ENCODE measurements at regions not wholly inside any gene's neighbourhood (a gene's known extent, or its start where the extent isn't known, plus 50 kb on each side); places are given as distances from the start of the nearest gene placed in this dataset.

GRCh38 chr4:23166407-23166806 is 473.7 kb downstream of the GBA3 start:
- Histone ChIP-seq H3K27ac (no peak overlapping the region), H3K36me3 (no peaks in the 10 kb centered on the region), H3K27me3 (no peaks in the 10 kb centered on the region), H3K9me3 (no peaks in the 10 kb centered on the region), H3K4me3 (no peak overlapping the region), H3K4me1 (peaks cover 0 to 3% (median 0%) of the 10 kb centered on the region in 4 donors)
- no peak for TF ChIP-seq POLR2A (IDR thresholded peaks at IDR 0.05)
- no peak for TF ChIP-seq EP300 (IDR thresholded peaks at IDR 0.05)
- TF ChIP-seq CTCF (IDR thresholded peaks at IDR 0.05), result no peak
- TF ChIP-seq POLR2AphosphoS5 (IDR thresholded peaks at IDR 0.05), result no peak
- ATAC-seq (ENCODE audit: low FRiP score in 2 of 2), result no peak
- no peak for DNase-seq
- 80 to 89% methylated on average over 5 of the region's 5 CpGs for WGBS, 2 donors

- TF ChIP-seq CTCF (IDR thresholded peaks at IDR 0.05) (no peak), POLR2A (IDR thresholded peaks at IDR 0.05) (no peak)
- ATAC-seq (ENCODE audit: low FRiP score in 2 of 2), result no peak
- no peak overlapping the region for H3K27ac ChIP-seq
- H3K27me3 ChIP-seq, result no peaks in the 10 kb centered on the region
- no peaks in the 10 kb centered on the region for H3K36me3 ChIP-seq
- 93 to 100% methylated on average over 1 of the region's 1 CpG for WGBS, 2 donors
- DNase-seq, result no peak
- H3K9me3 ChIP-seq, result no peaks in the 10 kb centered on the region
- H3K4me3 ChIP-seq, result no peak overlapping the region
- H3K4me1 ChIP-seq, result peaks cover 0 to 3% (median 0%) of the 10 kb centered on the region in 4 donors
These were observed 472.9 kb downstream of the GBA3 start for GRCh38 chr4:23165669-23166068.

- no peak for ATAC-seq (ENCODE audit: low FRiP score in 2 of 2)
- H3K4me1 ChIP-seq, result peaks cover 0 to 3% (median 0%) of the 10 kb centered on the region in 4 donors
- no peaks in the 10 kb centered on the region for H3K36me3 ChIP-seq
- no peak overlapping the region for H3K27ac ChIP-seq
- WGBS, 2 donors, result 48 to 55% methylated on average over 6 of the region's 6 CpGs
- TF ChIP-seq POLR2AphosphoS5 (IDR thresholded peaks at IDR 0.05) (no peak), EP300 (IDR thresholded peaks at IDR 0.05) (no peak), POLR2A (IDR thresholded peaks at IDR 0.05) (no peak), CTCF (IDR thresholded peaks at IDR 0.05) (no peak)
- DNase-seq, result no peak
- H3K4me3 ChIP-seq, result no peak overlapping the region
- no peaks in the 10 kb centered on the region for H3K9me3 ChIP-seq
- H3K27me3 ChIP-seq, result no peaks in the 10 kb centered on the region
These were observed 471.1 kb downstream of the GBA3 start for GRCh38 chr4:23163647-23164436.

- no peak for DNase-seq
- no peak overlapping the region for H3K27ac ChIP-seq
- no peaks in the 10 kb centered on the region for H3K9me3 ChIP-seq
- H3K36me3 ChIP-seq, result no peaks in the 10 kb centered on the region
- peaks cover 0 to 3% (median 0%) of the 10 kb centered on the region in 4 donors for H3K4me1 ChIP-seq
- ATAC-seq (ENCODE audit: low FRiP score in 2 of 2), result no peak
- H3K27me3 ChIP-seq, result no peaks in the 10 kb centered on the region
- TF ChIP-seq POLR2AphosphoS5 (IDR thresholded peaks at IDR 0.05) (no peak), EP300 (IDR thresholded peaks at IDR 0.05) (no peak), POLR2A (IDR thresholded peaks at IDR 0.05) (no peak), CTCF (IDR thresholded peaks at IDR 0.05) (no peak)
- 69% methylated on average over 2 of the region's 2 CpGs for WGBS, 2 donors
- no peak overlapping the region for H3K4me3 ChIP-seq
These were observed 469.5 kb downstream of the GBA3 start for GRCh38 chr4:23162275-23162674.

- no peak overlapping the region for H3K4me3 ChIP-seq
- TF ChIP-seq EP300 (IDR thresholded peaks at IDR 0.05) (no peak), CTCF (IDR thresholded peaks at IDR 0.05) (no peak)
- ATAC-seq (ENCODE audit: low FRiP score in 2 of 2) (no peak), DNase-seq (no peak)
- H3K27me3 ChIP-seq, result no peaks in the 10 kb centered on the region
- no peak overlapping the region for H3K27ac ChIP-seq
- no peaks in the 10 kb centered on the region for H3K36me3 ChIP-seq
- 77 to 91% methylated on average over 3 of the region's 3 CpGs for WGBS, 2 donors
- H3K4me1 ChIP-seq, result peaks cover 0 to 3% (median 0%) of the 10 kb centered on the region in 4 donors
- no peaks in the 10 kb centered on the region for H3K9me3 ChIP-seq
These were observed 469.1 kb downstream of the GBA3 start for GRCh38 chr4:23161787-23162186.
